HG03571 (cell line): ENCODE measurements at regions not wholly inside any gene's neighbourhood (a gene's known extent, or its start where the extent isn't known, plus 50 kb on each side); places are given as distances from the start of the nearest gene placed in this dataset.
"Not testable (repeated sequence)": the region's sequence is repeated elsewhere in the genome, so short reads cannot be mapped to it uniquely, and the experiment has no call there.

ENCODE experiments used
- ATAC-seq: cut with Tn5 transposase; IDR thresholded peaks from one replicate; pipeline ENCODE4 v1.9.1; 2021; ENCODE audit not compliant: unreplicated experiment

DNA sequence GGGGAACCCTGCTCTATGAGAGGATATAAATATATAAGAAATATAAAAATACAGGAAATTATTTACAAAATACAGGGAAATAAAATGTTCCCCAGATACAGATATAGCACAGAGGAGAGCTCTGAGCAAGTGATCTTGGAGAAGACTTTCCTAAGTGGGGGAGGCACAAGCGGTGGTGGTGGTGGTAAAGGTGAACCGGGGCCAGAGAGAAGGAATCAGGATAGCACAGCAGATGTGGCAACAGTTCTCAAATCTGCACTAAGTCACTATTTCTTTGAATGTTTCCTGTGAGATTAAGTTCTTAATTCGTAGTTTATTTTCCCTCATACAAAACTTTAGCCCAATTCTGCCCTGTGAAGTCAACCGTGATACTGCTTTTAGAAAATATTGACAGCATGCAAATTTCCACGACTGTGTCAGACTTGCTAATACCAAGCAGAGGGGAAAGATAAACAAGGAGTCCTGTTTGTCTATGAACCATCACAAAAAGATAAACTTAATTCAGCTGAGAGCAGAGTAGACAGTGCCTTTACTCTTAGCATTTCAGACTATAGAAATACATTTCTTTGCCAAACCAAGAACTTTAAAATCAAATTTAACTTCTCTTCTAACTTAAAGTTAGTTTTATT is 237.5 kb upstream of the POGK start:
- no peak for ATAC-seq

DNA sequence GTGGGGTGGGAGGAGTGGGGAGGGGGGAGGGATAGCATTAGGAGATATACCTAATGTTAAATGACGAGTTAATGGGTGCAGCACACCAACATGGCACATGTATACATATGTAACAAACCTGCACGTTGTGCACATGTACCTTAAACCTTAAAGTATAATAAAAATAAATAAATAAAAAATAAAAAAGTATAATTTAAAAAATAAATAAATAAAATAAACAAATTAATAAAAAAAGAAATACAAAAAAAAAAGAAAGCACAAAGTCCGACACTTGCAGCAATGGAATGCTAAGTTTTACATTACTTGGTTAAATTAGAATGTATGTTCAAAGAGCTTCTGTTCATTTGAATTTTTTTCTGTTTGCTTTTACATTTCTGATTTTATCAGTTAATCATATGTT is 236.5 kb upstream of the POGK start:
- not testable (repeated sequence) for ATAC-seq

DNA sequence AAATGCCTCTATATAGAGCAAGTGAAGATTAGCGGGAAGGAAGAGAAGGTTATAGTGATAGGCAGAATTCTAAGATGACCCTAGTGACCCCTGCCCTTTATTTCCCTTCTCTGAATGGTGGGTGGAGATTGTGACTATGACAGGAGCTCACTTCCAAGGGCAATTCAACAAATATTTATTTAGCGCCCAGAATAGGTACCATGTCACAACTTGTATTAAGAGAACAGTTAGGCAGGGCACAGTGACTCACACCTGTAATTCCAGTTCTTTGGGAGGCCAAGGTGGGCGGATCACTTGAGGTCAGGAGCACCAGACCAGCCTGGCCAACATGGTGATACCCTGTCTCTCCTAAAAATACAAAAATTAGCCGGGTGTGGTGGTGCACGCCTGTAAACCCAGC is 236.0 kb upstream of the POGK start:
- ATAC-seq, result no peak

DNA sequence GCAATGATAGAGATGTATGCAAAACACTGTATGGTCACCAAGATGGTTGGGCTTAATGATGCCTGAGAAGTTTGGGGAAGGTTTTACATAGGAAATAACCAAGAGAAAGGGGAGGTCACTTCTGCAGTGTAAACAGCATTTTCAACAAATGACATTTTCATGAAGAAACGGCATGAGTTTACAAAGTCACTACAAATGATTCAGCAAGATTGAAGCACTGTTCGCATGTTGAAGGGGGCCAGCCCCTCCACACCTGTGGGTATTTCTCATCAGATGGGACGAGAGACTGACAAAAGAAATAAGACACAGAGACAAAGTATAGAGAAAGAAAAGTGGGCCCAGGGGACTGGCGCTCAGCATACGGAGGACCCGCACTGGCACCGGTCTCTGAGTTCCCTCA is 234.1 kb upstream of the POGK start:
- ATAC-seq, result no peak

DNA sequence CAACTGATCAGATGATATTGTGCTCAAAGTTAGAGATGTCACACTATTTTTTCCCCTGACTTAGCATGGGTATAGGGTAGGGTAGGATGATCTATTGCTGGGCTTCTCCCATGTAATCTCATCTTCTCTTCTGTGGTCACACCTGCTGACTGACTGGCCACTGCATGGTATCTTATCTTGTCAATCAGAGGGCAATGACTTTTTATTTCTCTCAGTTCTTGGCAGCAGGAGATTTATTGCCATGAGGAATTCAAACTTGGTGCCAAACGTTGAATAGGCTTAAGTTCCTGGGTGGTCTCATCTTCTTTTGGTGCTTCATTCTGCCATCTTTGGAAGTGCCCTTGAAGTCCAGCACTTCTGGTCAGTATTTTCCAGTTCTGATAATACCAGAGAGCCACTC is 226.4 kb upstream of the POGK start:
- ATAC-seq, result no peak

DNA sequence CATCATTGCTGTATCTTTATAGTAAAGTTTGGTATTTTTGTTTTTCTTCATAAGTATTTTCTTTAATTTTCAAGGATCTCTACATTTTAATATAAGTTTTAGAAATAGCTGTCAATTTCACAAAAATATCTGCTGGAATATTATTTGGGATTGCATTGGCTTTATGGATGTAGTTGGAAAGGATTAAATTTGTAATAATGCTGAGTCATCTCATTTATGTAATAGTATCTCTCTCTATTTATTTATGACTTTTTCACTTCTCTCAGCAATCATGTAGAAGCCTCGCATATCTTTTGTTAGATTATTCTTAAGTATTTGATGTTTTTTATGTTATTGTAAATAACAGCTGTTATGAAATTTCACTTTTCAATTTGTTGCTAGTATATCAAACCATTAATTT is 223.1 kb upstream of the POGK start:
- no peak for ATAC-seq

DNA sequence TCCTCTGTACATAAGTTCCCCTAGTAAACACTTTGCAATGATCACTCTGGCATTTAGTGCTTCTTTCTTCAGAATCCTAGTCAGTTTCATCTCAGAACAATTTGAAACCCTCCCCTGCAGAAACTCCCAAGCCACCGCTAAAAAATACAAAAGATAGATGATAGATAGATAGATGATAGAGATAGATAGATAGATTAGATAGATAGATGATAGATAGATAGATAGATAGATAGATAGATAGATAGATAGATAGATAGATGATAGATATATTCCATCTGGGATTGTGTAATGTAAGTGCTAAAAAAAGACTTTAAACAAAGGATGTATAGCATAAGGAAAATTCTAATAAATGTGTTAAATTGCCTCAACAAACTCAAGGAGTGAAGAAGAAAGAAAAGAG is 212.6 kb upstream of the POGK start:
- no peak for ATAC-seq

DNA sequence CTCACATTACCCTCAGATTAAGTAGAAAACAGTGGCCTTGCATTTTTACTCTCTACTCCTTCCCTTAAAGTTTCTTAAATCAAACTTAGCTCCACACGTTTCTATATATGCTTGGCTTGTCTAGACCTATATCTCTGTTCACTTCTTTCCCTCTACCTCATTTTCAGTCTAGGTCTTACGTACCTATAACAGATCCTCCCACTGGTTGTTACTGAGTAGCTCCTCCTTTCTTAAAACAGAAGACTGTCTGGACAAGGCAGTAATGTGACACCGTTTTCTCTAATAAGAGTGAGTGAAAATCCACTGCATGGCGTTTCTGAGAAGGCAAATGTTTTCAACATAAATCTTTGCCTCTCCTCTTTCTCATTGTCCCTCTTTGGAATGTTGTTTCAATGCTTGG is 211.7 kb upstream of the POGK start:
- ATAC-seq, result no peak

DNA sequence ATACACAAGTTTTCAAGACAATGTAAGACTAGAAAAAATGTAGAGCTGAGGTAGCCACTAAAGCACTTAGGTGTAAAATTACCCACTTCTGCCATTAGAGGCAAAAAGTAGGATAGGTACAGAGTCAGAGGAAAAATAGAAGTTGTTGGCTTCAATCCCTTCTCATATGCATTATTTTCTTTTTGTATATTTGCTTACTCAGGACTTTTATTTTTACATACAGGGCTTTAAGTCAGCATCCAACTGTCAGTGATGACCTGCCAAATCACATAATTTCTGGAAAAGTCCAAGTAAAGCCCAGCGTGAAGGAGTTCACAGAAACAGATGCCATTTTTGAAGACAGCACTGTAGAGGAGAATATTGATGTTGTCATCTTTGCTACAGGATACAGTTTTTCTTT is 211.0 kb upstream of the POGK start:
- ATAC-seq, result no peak

DNA sequence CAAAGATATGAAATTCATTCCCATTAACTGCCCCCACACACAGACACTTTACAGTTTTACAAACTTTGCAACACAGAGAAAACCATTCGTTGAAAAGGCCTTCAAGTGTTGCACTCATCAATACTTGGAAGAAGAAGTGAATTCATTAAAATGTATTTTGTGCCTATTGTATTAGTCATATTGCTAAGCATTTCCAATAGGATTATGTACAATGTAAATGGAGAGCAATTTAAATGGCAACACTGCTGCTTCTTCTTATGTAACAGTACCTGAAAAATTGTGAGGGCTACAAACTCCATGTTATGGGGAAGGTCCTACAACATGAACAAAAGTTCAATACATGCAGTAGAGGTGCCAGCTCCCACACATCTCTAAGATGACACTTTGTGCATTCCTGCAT is 209.3 kb upstream of the POGK start:
- ATAC-seq, result no peak

DNA sequence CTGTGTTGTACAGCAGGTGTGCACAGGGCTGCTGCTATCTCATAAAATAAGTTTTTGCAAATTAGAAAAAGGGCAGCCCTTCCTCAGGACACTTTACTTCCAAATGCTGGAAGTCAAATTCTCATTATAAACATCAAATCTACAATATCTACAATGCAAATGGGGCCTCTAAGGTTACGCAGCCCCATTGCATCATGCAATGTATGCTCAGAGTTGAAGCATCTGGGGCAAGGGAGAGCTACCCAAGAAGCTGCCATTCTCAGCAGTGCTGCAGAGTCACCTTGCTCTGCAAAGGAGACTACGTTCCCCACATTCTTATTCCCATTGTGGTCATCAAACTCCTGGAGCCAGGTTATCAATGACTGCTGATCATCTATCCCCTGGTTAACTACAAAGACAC is 208.9 kb upstream of the POGK start:
- no peak for ATAC-seq

DNA sequence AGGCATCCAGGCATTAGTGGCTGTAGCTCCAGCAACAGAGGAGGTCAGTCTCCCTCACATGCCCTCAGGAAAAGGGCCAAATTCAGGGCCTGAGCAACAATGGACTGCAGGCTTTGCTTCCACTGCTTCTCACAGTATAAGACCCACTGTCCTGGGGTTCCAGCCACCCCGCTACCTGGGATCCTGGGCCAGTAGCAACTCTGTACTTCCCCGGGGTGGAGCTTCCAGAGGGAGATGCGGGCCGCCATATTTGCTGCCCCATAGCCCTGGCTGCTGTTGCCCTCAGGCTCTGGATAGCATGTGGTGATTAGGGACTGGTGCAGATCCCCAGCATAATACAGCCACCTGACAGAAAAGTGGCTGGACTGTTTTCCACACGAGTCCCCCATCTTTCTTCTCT is 201.1 kb upstream of the POGK start:
- ATAC-seq, result no peak

DNA sequence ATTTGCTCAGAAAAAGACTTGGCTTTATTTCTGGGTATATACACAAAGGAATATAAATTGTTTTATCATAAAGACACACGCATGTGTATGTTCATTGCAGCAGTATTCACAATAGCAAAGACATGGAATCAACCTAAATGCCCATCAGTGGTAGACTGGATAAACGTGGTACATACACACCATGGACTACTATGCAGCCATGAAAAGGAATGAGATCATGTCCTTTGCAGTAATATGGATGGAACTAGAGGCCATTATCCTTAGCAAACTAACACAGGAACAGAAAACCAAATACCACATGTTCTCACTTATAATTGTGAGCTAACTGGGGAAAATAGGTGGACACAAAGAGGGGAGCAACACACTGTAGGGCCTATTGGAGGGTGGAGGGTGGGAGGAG is 182.0 kb upstream of the POGK start:
- ATAC-seq, result not testable (repeated sequence)

DNA sequence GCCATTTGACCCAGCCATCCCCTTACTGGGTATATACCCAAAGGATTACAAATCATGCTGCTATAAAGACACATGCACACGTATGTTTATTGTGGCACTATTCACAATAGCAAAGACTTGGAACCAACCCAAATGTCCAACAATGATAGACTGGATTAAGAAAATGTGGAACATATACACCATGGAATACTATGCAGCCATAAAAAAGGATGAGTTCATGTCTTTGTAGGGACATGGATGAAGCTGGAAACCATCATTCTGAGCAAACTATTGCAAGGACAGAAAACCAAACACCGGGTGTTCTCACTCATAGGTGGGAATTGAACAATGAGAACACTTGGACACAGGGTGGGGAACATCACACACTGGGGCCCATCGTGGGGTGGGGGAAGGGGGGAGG is 172.5 kb upstream of the POGK start:
- not testable (repeated sequence) for ATAC-seq

DNA sequence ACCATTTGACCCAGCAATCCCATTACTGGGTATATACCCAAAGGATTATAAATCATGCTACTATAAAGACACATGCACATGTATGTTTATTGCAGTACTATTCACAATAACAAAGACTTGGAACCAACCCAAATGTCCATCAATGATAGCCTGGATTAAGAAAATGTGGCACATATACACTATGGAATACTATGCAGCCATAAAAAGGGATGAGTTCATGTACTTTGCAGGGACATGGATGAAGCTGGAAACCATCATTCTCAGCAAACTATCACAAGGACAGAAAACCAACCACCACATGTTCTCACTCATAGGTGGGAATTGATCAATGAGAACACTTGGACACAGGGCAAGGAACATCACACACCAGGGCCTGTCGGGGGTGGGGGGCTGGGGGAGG is 171.7 kb upstream of the POGK start:
- ATAC-seq, result not testable (repeated sequence)

DNA sequence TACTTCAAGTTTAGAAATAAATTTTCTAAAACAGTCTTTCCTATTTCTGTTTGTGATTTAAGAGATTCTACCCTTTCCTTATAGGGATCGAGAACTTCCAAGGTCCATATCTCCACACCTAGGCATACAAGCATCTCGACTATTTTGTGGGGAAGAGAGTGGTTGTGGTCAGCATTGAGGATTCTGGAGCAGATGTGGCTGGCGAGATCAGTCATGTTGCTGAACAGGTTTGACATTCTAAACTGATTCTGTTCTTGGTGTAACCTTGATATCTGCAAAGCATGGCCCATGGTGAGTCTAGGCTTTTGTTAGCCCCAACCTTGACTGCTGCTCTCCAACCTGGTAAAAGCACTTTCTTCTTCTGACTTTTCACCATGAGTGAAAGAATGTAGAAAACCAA is 167.6 kb upstream of the POGK start:
- ATAC-seq, result no peak

DNA sequence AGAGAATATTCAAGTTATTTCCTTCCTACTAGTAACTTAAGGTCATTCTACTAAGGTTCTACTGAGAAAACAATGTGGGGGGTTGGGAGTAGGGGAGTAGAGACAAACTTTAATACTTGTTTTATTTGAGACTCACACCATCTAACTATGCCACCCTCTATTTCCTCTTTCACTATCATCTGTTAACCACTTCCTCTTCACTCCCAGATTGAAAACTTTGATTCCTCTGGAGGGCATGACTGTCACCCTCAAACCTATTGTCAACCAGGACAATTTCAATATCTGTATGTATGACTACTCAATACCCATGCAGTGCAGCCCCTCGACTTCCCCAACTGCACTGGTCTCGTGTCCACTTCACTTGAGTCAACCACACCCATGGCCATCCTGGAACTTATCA is 165.6 kb upstream of the POGK start:
- no peak for ATAC-seq

DNA sequence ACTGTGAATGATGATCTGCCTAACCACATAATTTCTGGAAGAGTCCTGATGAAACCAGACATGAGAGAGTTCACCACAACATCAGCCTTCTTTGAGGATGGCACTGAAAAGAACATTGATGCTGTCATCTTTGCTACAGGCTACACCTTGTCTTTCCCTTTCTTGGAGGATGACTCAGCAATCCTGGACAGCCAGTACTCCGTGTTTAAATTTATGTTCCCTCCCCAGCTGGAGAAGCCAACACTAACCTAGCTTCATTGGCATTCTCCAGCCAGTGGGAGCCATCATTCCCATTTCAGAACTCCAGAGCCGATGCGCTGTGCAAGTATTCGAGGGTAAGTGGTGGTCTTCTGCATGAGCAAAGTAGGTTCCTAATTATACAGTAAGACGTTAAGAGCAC is 164.1 kb upstream of the POGK start:
- no peak for ATAC-seq

DNA sequence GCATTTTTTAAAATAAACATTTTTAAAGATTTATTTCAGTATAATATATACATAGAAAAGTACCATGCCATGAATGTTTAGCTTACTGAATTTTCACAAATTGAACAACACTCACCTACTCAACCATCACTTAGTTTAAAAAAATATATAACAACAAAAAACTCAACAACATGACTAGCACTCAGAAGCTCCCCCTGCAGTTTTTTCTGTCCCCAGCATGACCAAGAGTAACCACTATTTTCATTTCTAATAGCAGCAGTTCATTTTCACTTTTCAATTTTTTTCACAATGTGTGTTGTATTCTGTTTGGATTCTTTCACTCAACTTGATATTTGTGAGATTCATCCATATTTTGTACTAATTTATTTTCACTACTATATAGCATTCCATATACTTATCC is 162.3 kb upstream of the POGK start:
- ATAC-seq, result no peak

DNA sequence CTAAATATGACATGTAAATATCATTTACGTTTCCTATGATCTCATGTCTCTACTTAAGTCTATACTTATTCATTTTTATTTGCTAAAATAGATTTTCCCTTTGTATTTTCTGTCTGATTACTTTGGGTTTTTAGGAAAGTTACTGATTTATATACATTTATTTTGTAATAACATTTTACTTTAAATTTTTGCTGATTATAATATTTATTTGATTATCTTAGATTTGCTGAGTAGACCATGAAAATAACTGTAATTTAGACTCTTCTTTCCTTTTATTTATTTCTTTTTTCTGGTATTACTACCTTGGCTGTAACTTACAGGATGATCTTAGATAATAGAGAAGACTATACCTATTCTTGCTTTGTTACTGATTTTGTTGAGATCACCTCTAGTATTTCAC is 159.9 kb upstream of the POGK start:
- no peak for ATAC-seq

DNA sequence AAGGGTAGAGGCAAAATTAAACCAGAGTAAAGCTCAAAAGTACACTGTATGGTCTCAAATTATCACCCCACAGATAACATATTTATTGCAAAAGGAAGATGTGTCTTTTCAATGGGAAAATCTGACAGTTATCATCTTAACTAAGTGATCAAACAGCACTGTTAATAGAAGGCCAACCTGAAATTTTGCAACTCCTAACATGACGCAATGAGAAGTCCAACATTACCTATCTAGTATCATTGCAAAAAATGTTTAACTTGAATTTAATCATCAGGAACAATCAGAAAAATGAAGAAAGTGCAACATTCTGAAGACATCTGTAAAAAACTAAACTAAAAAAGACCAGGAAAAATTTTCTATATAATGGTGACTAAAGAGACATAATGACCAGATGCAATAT is 156.7 kb upstream of the POGK start:
- ATAC-seq, result no peak

DNA sequence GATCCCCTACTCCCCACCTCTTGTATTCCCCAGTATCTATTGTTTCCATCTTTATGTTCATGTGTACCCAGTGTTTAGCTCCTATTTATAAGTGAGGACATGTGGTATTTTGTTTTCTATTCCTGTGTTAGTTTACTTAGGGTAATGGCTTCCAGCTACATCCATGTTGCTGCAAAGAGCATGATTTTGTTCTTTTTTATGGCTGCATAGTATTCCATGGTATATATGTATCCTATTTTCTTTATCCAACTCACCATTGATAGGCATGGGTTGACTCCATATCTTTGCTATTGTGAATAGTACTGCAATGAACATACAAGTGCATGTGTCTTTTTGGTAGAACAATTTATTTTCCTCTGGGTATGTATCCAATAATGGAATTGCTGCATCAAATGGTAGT is 154.6 kb upstream of the POGK start:
- ATAC-seq, result not testable (repeated sequence)

DNA sequence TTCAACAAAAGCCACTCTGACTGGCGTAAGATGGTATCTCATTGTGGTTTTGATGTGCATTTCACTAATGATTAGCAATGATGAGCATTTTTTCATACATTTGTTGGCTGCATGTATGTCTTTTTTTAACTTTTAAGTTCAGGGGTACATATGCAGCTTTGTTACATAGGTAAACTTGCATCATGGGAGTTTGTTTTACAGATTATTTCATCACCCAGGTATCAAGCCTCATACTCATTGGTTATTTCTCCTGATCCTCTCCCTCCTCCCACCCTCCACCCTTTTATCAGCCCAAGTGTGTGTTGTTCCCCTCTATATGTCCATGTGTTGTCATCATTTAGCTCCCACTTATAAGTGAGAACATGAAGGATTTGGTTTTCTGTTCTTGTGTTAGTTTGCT is 154.1 kb upstream of the POGK start:
- ATAC-seq, result no peak

DNA sequence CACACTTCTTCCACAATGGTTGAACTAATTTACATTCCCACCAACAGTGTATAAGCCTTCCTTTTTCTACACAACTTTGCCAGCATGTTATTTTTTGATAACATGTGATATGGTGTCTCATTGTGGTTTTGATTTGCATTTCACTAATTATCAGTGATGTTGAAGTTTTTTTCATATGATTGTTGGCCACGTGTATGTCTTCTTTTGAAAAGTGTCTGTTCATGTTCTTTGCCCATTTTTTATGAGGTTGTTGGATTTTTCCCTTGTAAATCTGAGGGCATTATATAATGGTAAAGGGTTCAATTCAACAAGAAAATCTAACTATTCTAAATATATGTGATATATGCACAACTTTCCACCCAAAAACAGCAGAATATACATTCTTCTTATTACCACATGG is 153.4 kb upstream of the POGK start:
- ATAC-seq, result not testable (repeated sequence)
